Endodermal cell (in vitro differentiated cells): ENCODE measurements at regions not wholly inside any gene's neighbourhood (a gene's known extent, or its start where the extent isn't known, plus 50 kb on each side); places are given as distances from the start of the nearest gene placed in this dataset.
"Not testable (repeated sequence)": the region's sequence is repeated elsewhere in the genome, so short reads cannot be mapped to it uniquely, and the experiment has no call there.

Source experiments
- DNase-seq: peaks from one replicate; pipeline ENCODE4 v3.0.0-alpha.2; 2017
- H3K27ac ChIP-seq: 2 replicates; pipeline ENCODE4 v1.5.1; 2013; ENCODE audit warnings: mild to moderate bottlenecking, low read depth, low read length, moderate library complexity
- H3K27me3 ChIP-seq: 2 replicates; pipeline ENCODE4 v1.6.1; 2013; ENCODE audit warnings: mild to moderate bottlenecking, low read length, moderate library complexity; ENCODE audit not compliant: insufficient read depth, control insufficient read depth, poor library complexity, severe bottlenecking
- H3K36me3 ChIP-seq: 2 replicates; pipeline ENCODE4 v1.7.0; 2013; ENCODE audit warnings: mild to moderate bottlenecking, low read length, moderate library complexity; ENCODE audit not compliant: control insufficient read depth, insufficient read depth
- H3K4me1 ChIP-seq: one replicate; pipeline ENCODE4 v1.7.0; 2013; ENCODE audit warnings: low read length; ENCODE audit not compliant: control insufficient read depth, insufficient read depth
- H3K4me3 ChIP-seq: 2 replicates; pipeline ENCODE4 v1.5.1; 2013; ENCODE audit warnings: mild to moderate bottlenecking, low read length, moderate library complexity
- H3K9ac ChIP-seq: 2 replicates; pipeline ENCODE4 v1.6.1; 2013; ENCODE audit warnings: mild to moderate bottlenecking, low read length, moderate library complexity; ENCODE audit not compliant: poor library complexity, severe bottlenecking; ENCODE audit errors: extremely low read depth
- H3K9me3 ChIP-seq: 2 replicates; pipeline ENCODE4 v1.6.1; 2013; ENCODE audit warnings: mild to moderate bottlenecking, low read length, moderate library complexity; ENCODE audit not compliant: control insufficient read depth
- H3K27ac Mint-ChIP-seq: 2 replicates; pipeline ENCODE4 v1.8.0; 2020; ENCODE audit warnings: mixed read lengths
- H3K27me3 Mint-ChIP-seq: 2 replicates; pipeline ENCODE4 v1.8.0; 2021; ENCODE audit warnings: mild to moderate bottlenecking, mixed read lengths; ENCODE audit not compliant: insufficient read depth
- H3K36me3 Mint-ChIP-seq: 2 replicates; pipeline ENCODE4 v1.8.0; 2020; ENCODE audit warnings: low read depth, mixed read lengths
- H3K4me1 Mint-ChIP-seq: 2 replicates; pipeline ENCODE4 v1.8.0; 2020; ENCODE audit warnings: mixed read lengths
- H3K4me3 Mint-ChIP-seq: 2 replicates; pipeline ENCODE4 v1.8.0; 2020; ENCODE audit warnings: mild to moderate bottlenecking, moderate library complexity, mixed read lengths
- H3K9me3 Mint-ChIP-seq: 2 replicates; pipeline ENCODE4 v1.8.0; 2020; ENCODE audit warnings: mild to moderate bottlenecking, mixed read lengths
- WGBS, 2 experiments: methylation state at CpG; one replicate each; pipeline versions ENCODE4 v1.1.5 to v1.1.7; 2013; ENCODE audit warnings: missing lambda C conversion rate in 2 of 2, mixed read lengths in 1 of 2; ENCODE audit not compliant: insufficient coverage in 1 of 2, insufficient read length in 1 of 2; 5-methylcytosine and 5-hydroxymethylcytosine counted together
- TF ChIP-seq, protein P1 (sequence below): fragments of 200-600 bp; sonication (generic); conservative IDR thresholded peaks from 2 replicates; pipeline ENCODE4 v1.5.0; 2021; ENCODE audit warnings: antibody characterized with exemption, mild to moderate bottlenecking

DNA sequence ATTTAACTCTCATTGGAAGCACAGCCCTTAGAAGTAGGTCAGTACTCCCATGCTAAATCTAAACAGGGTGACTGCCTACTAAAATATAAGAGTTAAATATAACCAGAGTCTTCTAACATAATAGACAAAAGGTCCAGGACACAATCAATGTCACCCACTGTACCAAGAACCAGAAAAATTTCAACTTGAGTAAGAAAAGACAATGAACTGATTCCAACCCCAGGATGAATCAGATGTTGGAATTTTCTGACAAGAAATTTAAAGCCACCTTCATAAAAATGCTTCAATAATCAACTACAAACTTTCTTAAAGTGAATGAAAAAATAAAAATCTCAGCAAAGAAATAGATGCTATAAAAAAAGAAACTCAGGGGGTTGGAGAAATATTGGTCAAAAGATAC, 71.3 kb upstream of the NPAS2 start:
- no peak overlapping the region for H3K27ac Mint-ChIP-seq
- Histone ChIP-seq H3K27me3 (peaks cover 7% of the 10 kb centered on the region), H3K36me3 (no peaks in the 10 kb centered on the region), H3K9me3 (no peaks in the 10 kb centered on the region), H3K4me3 (no peak overlapping the region), H3K27ac (no peak overlapping the region), H3K9ac (no peak overlapping the region), H3K4me1 (no peaks in the 10 kb centered on the region)
- no peak overlapping the region for H3K4me3 Mint-ChIP-seq
- no peak for DNase-seq
- H3K27me3 Mint-ChIP-seq = peaks cover 4% of the 10 kb centered on the region
- no peaks in the 10 kb centered on the region for H3K9me3 Mint-ChIP-seq
- no peaks in the 10 kb centered on the region for H3K4me1 Mint-ChIP-seq
- no peaks in the 10 kb centered on the region for H3K36me3 Mint-ChIP-seq
- TF ChIP-seq, protein P1, sequence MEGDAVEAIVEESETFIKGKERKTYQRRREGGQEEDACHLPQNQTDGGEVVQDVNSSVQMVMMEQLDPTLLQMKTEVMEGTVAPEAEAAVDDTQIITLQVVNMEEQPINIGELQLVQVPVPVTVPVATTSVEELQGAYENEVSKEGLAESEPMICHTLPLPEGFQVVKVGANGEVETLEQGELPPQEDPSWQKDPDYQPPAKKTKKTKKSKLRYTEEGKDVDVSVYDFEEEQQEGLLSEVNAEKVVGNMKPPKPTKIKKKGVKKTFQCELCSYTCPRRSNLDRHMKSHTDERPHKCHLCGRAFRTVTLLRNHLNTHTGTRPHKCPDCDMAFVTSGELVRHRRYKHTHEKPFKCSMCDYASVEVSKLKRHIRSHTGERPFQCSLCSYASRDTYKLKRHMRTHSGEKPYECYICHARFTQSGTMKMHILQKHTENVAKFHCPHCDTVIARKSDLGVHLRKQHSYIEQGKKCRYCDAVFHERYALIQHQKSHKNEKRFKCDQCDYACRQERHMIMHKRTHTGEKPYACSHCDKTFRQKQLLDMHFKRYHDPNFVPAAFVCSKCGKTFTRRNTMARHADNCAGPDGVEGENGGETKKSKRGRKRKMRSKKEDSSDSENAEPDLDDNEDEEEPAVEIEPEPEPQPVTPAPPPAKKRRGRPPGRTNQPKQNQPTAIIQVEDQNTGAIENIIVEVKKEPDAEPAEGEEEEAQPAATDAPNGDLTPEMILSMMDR = no peak

DNA sequence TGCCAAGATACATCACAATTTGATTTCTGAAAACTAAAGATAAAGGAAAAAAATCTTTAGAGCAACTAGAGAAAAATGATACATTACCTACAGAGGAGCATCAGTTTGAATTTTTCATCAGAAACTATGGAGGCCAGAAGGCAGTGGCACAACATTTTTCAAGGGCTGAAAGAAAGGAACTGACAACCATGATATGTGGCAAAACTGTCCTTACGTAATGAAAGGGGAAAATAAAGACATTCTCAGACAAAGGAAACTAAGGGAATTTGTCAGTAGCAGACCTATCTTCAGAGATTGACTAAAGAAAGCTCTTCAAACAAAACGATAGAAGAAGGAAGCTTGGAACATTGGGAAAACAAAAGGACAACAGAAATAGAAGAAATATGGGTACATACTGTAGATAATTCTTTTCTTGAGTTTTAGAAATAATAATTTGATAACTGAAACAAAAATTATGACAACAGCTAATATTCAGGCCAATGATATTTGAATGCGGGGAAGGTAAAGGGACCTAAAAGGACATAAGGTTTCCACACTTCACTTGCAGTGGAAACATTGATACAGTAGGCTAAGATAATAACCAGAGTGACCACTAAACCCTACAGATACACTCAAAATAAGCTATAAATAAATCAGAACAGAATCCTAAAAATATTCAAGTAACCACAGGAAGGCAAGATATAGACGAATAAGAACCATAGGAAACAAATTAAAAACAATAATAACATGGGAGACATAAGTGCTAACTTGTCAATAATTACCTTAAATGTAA, 70.0 kb upstream of the NPAS2 start:
- Mint-ChIP-seq H3K4me3 (no peak overlapping the region), H3K27ac (no peak overlapping the region), H3K27me3 (peaks cover 4% of the 10 kb centered on the region), H3K36me3 (no peaks in the 10 kb centered on the region), H3K4me1 (no peaks in the 10 kb centered on the region), H3K9me3 (no peaks in the 10 kb centered on the region)
- Histone ChIP-seq H3K36me3 (no peaks in the 10 kb centered on the region), H3K9me3 (no peaks in the 10 kb centered on the region), H3K27me3 (peaks cover 10% of the 10 kb centered on the region), H3K4me1 (no peaks in the 10 kb centered on the region), H3K4me3 (no peak overlapping the region), H3K9ac (no peak overlapping the region), H3K27ac (no peak overlapping the region)
- no peak for DNase-seq
- TF ChIP-seq, protein P1 = no peak
- 86 to 91% methylated on average over 2 to 4 of the region's 4 CpGs for WGBS, 2 experiments

DNA sequence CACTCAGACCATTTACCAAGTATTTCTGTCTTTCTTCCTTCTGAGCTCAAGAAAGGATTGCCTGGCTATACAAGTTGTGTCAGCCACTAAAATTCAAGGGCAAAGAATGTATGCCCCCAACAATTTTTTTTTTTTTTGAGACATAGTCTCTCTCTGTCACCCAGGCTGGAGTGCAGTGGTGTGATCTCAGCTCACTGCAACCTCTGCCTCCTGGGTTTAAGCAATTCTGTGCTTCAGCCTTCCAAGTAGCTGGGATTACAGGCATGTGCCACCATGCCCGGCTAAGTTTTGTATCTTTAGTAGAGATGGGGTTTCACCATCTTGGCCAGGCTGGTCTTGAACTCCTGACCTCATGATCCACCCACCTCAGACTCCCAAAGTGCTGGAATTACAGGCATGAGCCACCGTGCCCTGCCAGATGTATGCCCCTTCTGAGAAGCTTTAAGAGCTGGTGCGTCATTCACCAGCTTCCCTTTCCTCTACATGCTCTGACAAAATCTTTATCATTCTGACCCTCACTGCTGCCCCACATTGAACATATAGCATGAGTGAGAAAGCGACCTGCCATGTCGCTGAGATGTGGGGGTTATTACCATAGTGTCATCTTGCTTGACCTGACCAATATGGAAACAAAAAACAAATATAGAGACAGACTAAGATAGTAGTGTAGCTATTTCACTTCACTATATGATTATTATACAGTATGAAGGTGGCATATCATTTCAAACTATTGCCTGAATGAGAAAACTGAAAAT, 67.9 kb upstream of the NPAS2 start:
- H3K27me3 ChIP-seq = peaks cover 10% of the 10 kb centered on the region
- H3K4me3 ChIP-seq, H3K9me3 ChIP-seq, H3K36me3 ChIP-seq, H3K4me1 Mint-ChIP-seq, DNase-seq, H3K27ac Mint-ChIP-seq, H3K4me1 ChIP-seq, H3K27ac ChIP-seq, H3K9ac ChIP-seq, H3K4me3 Mint-ChIP-seq, H3K36me3 Mint-ChIP-seq, H3K9me3 Mint-ChIP-seq, H3K27me3 Mint-ChIP-seq: not testable (repeated sequence)
- WGBS, 2 experiments = 20 to 83% methylated on average over 1 to 5 of the region's 5 CpGs
